Mesothelial cell of epicardium (in vitro differentiated cells): ENCODE measurements at regions not wholly inside any gene's neighbourhood (a gene's known extent, or its start where the extent isn't known, plus 50 kb on each side); places are given as distances from the start of the nearest gene placed in this dataset.

Experiments
- DNase-seq, 2 experiments: peaks; one replicate each; pipeline ENCODE4 v3.0.0; 2021; ENCODE audit warnings: low spot score in 2 of 2; ENCODE audit not compliant: unreplicated experiment in 2 of 2
- H3K27ac Mint-ChIP-seq: 2 replicates; pipeline ENCODE4 v1.8.0; 2021; ENCODE audit warnings: mixed read lengths
- H3K27me3 Mint-ChIP-seq: 2 replicates; pipeline ENCODE4 v1.8.0; 2021; ENCODE audit warnings: low read depth, mixed read lengths
- H3K36me3 Mint-ChIP-seq: 2 replicates; pipeline ENCODE4 v1.8.0; 2021; ENCODE audit warnings: mixed read lengths
- H3K4me1 Mint-ChIP-seq: 2 replicates; pipeline ENCODE4 v1.8.0; 2021; ENCODE audit warnings: mixed read lengths
- H3K4me3 Mint-ChIP-seq: 2 replicates; pipeline ENCODE4 v1.8.0; 2021; ENCODE audit warnings: mild to moderate bottlenecking, moderate library complexity, mixed read lengths
- H3K9me3 Mint-ChIP-seq: 2 replicates; pipeline ENCODE4 v1.8.0; 2021; ENCODE audit warnings: mixed read lengths
- TF ChIP-seq, protein P1 (sequence below): fragments of 200-600 bp; sonication (generic); IDR thresholded peaks from one replicate; pipeline ENCODE4 v1.5.0; 2021; ENCODE audit warnings: antibody characterized with exemption; ENCODE audit not compliant: unreplicated experiment

DNA sequence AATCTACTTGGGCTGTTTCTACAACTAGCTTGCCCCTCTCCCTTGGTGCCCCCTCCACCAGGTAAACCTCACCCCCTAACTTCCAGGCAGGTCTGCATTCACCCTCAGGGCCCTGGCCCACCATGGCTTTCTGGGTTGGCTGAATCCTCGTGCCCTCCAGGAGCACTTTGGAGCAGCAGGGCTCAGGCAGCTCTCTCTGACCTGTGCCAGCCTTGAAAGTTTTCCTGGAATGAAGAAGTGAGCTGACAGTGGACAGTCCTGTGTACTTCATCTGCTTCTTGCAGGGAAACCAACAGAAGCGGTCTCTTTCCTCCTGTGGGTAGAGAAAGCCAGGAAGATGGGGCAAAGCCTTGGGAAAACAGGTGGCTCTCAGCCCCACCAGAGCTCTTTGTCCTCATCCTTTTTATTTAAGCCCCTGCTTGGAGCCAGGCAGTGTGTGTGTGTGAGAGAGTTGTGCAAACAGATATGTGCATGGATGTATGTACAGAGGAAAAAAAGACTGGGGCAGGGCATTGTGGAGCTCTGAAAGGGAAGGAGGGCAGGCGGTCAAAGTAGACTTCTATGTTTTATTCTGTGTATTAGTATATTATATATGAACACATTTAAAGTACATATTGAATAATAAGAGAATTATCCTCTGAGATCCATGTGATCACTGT, 62.3 kb upstream of the SPRY4 start:
- Mint-ChIP-seq H3K36me3 (no peaks in the 10 kb centered on the region), H3K4me3 (no peak overlapping the region), H3K9me3 (no peaks in the 10 kb centered on the region), H3K4me1 (peaks cover 38% of the 10 kb centered on the region), H3K27ac (no peak overlapping the region), H3K27me3 (no peaks in the 10 kb centered on the region)
- TF ChIP-seq, protein P1, sequence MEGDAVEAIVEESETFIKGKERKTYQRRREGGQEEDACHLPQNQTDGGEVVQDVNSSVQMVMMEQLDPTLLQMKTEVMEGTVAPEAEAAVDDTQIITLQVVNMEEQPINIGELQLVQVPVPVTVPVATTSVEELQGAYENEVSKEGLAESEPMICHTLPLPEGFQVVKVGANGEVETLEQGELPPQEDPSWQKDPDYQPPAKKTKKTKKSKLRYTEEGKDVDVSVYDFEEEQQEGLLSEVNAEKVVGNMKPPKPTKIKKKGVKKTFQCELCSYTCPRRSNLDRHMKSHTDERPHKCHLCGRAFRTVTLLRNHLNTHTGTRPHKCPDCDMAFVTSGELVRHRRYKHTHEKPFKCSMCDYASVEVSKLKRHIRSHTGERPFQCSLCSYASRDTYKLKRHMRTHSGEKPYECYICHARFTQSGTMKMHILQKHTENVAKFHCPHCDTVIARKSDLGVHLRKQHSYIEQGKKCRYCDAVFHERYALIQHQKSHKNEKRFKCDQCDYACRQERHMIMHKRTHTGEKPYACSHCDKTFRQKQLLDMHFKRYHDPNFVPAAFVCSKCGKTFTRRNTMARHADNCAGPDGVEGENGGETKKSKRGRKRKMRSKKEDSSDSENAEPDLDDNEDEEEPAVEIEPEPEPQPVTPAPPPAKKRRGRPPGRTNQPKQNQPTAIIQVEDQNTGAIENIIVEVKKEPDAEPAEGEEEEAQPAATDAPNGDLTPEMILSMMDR: no peak
- no peak for DNase-seq

DNA sequence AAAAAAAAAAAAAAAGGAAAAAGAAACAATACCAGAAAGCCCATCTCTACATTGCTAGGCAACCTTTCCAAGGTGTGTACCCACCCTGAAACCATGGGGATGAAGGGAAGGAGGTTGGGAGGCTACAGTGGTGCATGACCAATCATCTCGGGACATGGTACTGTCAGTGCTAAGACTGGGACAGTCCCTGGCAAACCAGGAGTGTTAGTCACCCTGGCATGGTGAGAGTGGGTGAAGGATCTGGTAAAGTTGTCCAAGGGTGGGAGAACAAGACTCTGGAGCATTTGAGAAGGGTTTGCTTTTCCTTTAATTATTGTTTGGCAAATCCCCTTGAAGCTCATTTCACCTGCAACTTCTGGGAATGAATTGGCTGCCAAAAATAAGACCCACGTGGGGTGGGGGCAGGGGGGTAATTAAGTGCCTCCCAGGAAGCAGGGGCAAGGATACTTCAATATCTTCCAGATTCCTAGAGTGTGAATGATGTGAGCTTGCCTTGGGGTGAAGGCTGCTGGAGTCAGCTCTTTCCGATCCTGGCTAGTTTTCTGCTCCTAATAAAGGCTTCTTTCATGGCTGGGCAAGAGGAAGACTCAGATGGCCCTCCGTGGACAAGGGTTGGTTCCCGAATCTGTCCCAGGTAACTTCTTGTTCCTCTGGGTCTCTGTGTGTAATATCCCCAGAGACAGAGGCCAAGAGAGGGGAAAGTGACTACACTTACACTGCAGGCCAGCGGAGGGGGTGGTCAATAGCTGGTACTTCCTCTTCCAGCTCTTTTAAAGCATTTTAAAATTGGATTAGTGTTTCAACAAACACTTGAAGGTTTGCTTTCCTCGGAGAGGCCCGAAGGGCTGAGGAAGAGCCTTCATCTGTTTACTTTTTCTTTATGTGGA, 61.6 kb upstream of the SPRY4 start:
- no peak for DNase-seq
- Mint-ChIP-seq H3K4me1 (peaks cover 36% of the 10 kb centered on the region), H3K4me3 (no peak overlapping the region), H3K36me3 (no peaks in the 10 kb centered on the region), H3K27me3 (no peaks in the 10 kb centered on the region), H3K9me3 (no peaks in the 10 kb centered on the region), H3K27ac (no peak overlapping the region)
- TF ChIP-seq, protein P1: no peak

DNA sequence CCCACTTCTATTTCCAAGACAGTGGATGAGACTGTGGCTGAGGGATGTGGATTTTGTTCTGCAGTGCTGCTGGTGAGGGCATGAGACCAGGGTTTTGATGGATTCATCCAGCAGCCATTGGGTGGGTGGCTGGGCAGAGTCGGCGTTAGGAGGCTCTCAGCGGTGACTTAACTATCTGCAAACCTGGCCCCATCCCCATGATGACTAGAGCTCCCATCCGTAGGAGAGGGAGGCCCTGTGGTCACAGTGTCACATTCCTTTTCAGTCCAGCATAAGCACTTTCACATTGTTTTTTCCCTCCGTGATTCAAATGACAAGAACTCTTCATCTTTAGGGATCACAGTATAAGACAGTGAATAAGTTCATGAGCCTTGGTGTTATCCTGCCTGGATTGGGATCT, 60.4 kb upstream of the SPRY4 start:
- Mint-ChIP-seq H3K4me3 (no peak overlapping the region), H3K27ac (no peak overlapping the region), H3K27me3 (no peaks in the 10 kb centered on the region), H3K36me3 (no peaks in the 10 kb centered on the region), H3K4me1 (peaks cover 24% of the 10 kb centered on the region), H3K9me3 (no peaks in the 10 kb centered on the region)
- TF ChIP-seq, protein P1: no peak
- no peak for DNase-seq

DNA sequence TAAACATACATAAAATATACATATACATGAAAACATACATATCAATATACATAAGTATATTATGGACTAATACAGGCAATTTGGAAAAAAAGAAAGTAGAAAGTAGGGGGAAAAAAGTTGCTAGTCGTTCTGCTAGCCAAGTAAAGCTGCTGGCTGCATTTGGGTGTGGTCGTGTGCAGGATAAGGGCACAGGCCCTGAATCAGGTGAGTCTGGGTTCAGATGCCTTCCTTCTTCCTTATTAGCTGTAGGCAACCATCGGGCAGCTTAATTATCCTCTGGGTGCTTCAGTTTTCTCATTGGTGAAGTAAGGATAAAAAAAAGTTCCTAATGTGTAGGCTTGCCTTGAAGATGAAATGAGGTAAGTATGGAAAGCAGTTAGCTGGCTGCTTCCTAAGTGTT, 59.2 kb upstream of the SPRY4 start:
- peaks cover 13% of the 10 kb centered on the region for H3K4me1 Mint-ChIP-seq
- no peak for DNase-seq
- no peaks in the 10 kb centered on the region for H3K27me3 Mint-ChIP-seq
- H3K4me3 Mint-ChIP-seq: no peak overlapping the region
- H3K36me3 Mint-ChIP-seq: no peaks in the 10 kb centered on the region
- H3K27ac Mint-ChIP-seq: no peak overlapping the region
- TF ChIP-seq, protein P1: no peak
- H3K9me3 Mint-ChIP-seq: no peaks in the 10 kb centered on the region

DNA sequence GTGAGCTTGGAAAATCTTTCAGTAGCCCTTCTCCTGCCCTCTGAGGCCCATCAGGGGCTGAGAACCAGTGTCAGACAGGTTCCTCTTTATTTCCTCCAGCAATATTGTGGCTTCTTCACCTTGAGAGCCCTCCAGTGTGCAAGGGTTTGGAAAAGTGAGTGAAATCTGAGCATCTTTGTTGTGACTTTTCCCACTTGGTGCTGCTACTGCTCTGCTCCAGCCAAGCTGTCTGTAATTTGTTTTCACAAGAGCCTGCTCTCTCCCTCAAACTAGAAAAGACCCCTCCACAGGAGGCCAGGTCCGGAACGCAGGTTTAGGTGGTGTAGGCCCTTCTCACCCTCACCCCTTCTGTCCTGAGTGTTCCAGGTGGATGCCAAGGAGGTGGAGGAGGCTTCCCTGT, 57.4 kb upstream of the SPRY4 start:
- Mint-ChIP-seq H3K4me1 (peaks cover 12% of the 10 kb centered on the region), H3K27ac (no peak overlapping the region), H3K36me3 (no peaks in the 10 kb centered on the region), H3K4me3 (no peak overlapping the region), H3K9me3 (no peaks in the 10 kb centered on the region), H3K27me3 (no peaks in the 10 kb centered on the region)
- TF ChIP-seq, protein P1: no peak
- DNase-seq: no peak
